Osteocyte (in vitro differentiated cells): ENCODE measurements at regions not wholly inside any gene's neighbourhood (a gene's known extent, or its start where the extent isn't known, plus 50 kb on each side); places are given as distances from the start of the nearest gene placed in this dataset.

Source experiments
- DNase-seq: peaks from one replicate; pipeline ENCODE4 v3.0.0; 2021; ENCODE audit warnings: mixed read lengths; ENCODE audit not compliant: unreplicated experiment; ENCODE audit errors: extremely low spot score
- H3K27ac Mint-ChIP-seq: one replicate; pipeline ENCODE4 v1.8.0; 2021; ENCODE audit warnings: mild to moderate bottlenecking, mixed read lengths; ENCODE audit not compliant: unreplicated experiment
- H3K27me3 Mint-ChIP-seq: one replicate; pipeline ENCODE4 v1.8.0; 2021; ENCODE audit warnings: mixed read lengths; ENCODE audit not compliant: unreplicated experiment
- H3K36me3 Mint-ChIP-seq: one replicate; pipeline ENCODE4 v1.8.0; 2021; ENCODE audit warnings: mixed read lengths; ENCODE audit not compliant: unreplicated experiment
- H3K4me1 Mint-ChIP-seq: one replicate; pipeline ENCODE4 v1.8.0; 2021; ENCODE audit warnings: mixed read lengths; ENCODE audit not compliant: unreplicated experiment
- H3K4me3 Mint-ChIP-seq: one replicate; pipeline ENCODE4 v1.8.0; 2021; ENCODE audit warnings: mild to moderate bottlenecking, moderate library complexity, mixed read lengths; ENCODE audit not compliant: unreplicated experiment
- H3K9me3 Mint-ChIP-seq: one replicate; pipeline ENCODE4 v1.8.0; 2021; ENCODE audit warnings: mixed read lengths; ENCODE audit not compliant: unreplicated experiment
- CTCF ChIP-seq: fragments of 200-600 bp; sonication (generic); IDR thresholded peaks from 2 replicates; pipeline ENCODE4 v1.5.0; 2021; ENCODE audit warnings: antibody characterized with exemption, mild to moderate bottlenecking, moderate library complexity

- no peak for DNase-seq
- Mint-ChIP-seq H3K4me3 (no peak overlapping the region), H3K27me3 (peaks cover 11% of the 10 kb centered on the region), H3K36me3 (no peaks in the 10 kb centered on the region), H3K27ac (no peak overlapping the region), H3K9me3 (no peaks in the 10 kb centered on the region), H3K4me1 (no peaks in the 10 kb centered on the region)
- TF ChIP-seq CTCF = no peak
These were observed 92.5 kb upstream of the CAMK1G start for GRCh38 chr1:209491031-209491430.

- peaks cover 11% of the 10 kb centered on the region for H3K27me3 Mint-ChIP-seq
- H3K36me3 Mint-ChIP-seq = no peaks in the 10 kb centered on the region
- no peak overlapping the region for H3K4me3 Mint-ChIP-seq
- H3K4me1 Mint-ChIP-seq = no peaks in the 10 kb centered on the region
- TF ChIP-seq CTCF = no peak
- H3K9me3 Mint-ChIP-seq = no peaks in the 10 kb centered on the region
- no peak overlapping the region for H3K27ac Mint-ChIP-seq
- no peak for DNase-seq
These were observed 92.0 kb upstream of the CAMK1G start for GRCh38 chr1:209491496-209491895.

- H3K27me3 Mint-ChIP-seq = peaks cover 11% of the 10 kb centered on the region
- TF ChIP-seq CTCF = no peak
- peaks cover 4% of the 10 kb centered on the region for H3K9me3 Mint-ChIP-seq
- no peak overlapping the region for H3K4me3 Mint-ChIP-seq
- no peak overlapping the region for H3K27ac Mint-ChIP-seq
- DNase-seq = no peak
- H3K4me1 Mint-ChIP-seq = no peaks in the 10 kb centered on the region
- no peaks in the 10 kb centered on the region for H3K36me3 Mint-ChIP-seq
These were observed 91.6 kb upstream of the CAMK1G start for GRCh38 chr1:209491897-209492296.

- no peak for DNase-seq
- Mint-ChIP-seq H3K9me3 (peaks cover 16% of the 10 kb centered on the region), H3K36me3 (no peaks in the 10 kb centered on the region), H3K4me1 (no peaks in the 10 kb centered on the region), H3K27ac (no peak overlapping the region), H3K4me3 (no peak overlapping the region), H3K27me3 (peaks cover 11% of the 10 kb centered on the region)
- no peak for TF ChIP-seq CTCF
These were observed 90.0 kb upstream of the CAMK1G start for GRCh38 chr1:209493559-209493958.

GRCh38 chr1:209497729-209498128, 85.8 kb upstream of the CAMK1G start:
- H3K27ac Mint-ChIP-seq = no peak overlapping the region
- no peak overlapping the region for H3K4me3 Mint-ChIP-seq
- H3K27me3 Mint-ChIP-seq = no peaks in the 10 kb centered on the region
- H3K4me1 Mint-ChIP-seq = no peaks in the 10 kb centered on the region
- no peak for TF ChIP-seq CTCF
- no peak for DNase-seq
- H3K9me3 Mint-ChIP-seq = peaks cover 30% of the 10 kb centered on the region
- no peaks in the 10 kb centered on the region for H3K36me3 Mint-ChIP-seq
